Heart left ventricle (tissue), 13 donors: ENCODE measurements at regions not wholly inside any gene's neighbourhood (a gene's known extent, or its start where the extent isn't known, plus 50 kb on each side); places are given as distances from the start of the nearest gene placed in this dataset.

Experiments
- POLR2A ChIP-seq, 2 donors: fragments of 450-650 bp; IDR thresholded peaks; one replicate each; pipeline ENCODE4 v1.6.1; 2017; ENCODE audit warnings: antibody characterized with exemption in 2 of 2, mild to moderate bottlenecking in 2 of 2, moderate library complexity in 2 of 2
- TF ChIP-seq, protein P1 (sequence below), 12 donors: fragments of 200-600 bp; sonication (generic) in 4 of 12; IDR thresholded peaks; one replicate each; pipeline versions ENCODE4 v1.5.0 to v1.8.0; 2018 to 2022; ENCODE audit warnings: antibody characterized with exemption in 12 of 12, mild to moderate bottlenecking in 5 of 12
- donor health status: ischemic (EF 13 %, LVEDD 7.1; RV severe dilation, severe dysfunction).
- donor health status: DM: no; HTN: yes; CAD: no.
- donor health status: DM: no; HTN: no; CAD: no.
- donor health status: ischemic (EF 25% LVEDD 6.9; RV normal size, moderate dysfunction).
- donor health status: ischemic (EF 25% LVEDD 5.7; RV mildly dilated, moderate dysfunction).
- donor health status: ischemic (EF 35%, LVEDD 5.7; RV mildly dilated, moderate dysfunction).
- donor health status: nonischemic (EF 11% LVEDD 7.7; RV severe dilation, severe dysfunction).
- donor health status: DM: yes; HTN: yes; CAD: no.
- donor health status: PGD.
- donor health status: ischemic (EF 29% LVEDD 5.4; RV normal size, mild dysfunction).
- donor health status: nonischemic (EF 23%, LVEDD 6.1; RV moderate dilation, normal function).

DNA sequence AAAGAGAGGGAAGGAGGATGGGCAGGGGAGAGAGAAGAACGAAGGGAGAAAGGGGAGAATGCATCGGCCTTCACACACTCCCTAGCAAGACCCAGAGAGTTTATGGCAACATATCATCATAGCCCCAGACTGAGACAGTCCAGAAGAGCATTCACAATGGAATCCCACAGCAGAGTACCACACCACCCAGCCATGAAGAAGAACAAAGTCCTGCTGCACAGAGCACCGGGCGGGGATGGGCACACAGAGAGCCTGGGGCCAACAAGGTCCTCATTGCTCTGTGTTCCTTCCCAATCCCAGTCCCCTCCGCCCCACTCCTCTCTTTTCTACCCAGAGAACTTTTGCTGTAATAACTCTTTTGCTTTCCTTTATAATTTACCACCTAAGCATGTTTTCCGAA, 118.1 kb upstream of the TMPRSS2 start:
- TF ChIP-seq, protein P1, sequence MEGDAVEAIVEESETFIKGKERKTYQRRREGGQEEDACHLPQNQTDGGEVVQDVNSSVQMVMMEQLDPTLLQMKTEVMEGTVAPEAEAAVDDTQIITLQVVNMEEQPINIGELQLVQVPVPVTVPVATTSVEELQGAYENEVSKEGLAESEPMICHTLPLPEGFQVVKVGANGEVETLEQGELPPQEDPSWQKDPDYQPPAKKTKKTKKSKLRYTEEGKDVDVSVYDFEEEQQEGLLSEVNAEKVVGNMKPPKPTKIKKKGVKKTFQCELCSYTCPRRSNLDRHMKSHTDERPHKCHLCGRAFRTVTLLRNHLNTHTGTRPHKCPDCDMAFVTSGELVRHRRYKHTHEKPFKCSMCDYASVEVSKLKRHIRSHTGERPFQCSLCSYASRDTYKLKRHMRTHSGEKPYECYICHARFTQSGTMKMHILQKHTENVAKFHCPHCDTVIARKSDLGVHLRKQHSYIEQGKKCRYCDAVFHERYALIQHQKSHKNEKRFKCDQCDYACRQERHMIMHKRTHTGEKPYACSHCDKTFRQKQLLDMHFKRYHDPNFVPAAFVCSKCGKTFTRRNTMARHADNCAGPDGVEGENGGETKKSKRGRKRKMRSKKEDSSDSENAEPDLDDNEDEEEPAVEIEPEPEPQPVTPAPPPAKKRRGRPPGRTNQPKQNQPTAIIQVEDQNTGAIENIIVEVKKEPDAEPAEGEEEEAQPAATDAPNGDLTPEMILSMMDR (IDR thresholded peaks at IDR 0.05): no peak
- no peak for TF ChIP-seq POLR2A (IDR thresholded peaks at IDR 0.05)
